A549 (cell line): ENCODE measurements at regions not wholly inside any gene's neighbourhood (a gene's known extent, or its start where the extent isn't known, plus 50 kb on each side); places are given as distances from the start of the nearest gene placed in this dataset.

Source experiments
- ATAC-seq, 2 experiments: fragments of 200-7000 bp in 1 of 2; fragments of >200 bp in 1 of 2; cut with Nextera tagmentation in 1 of 2; cut with Tn5 transposase in 1 of 2; 3 replicates each; pipeline versions ENCODE4 v1.8.0 to v1.9.1; 2018 to 2020; ENCODE audit warnings: mild to moderate bottlenecking in 1 of 2, moderate library complexity in 1 of 2
- CTCF ChIA-PET: fragments of 300-600 bp; sonication (Branson Sonifier 250); formaldehyde crosslinking; extraction: SDS; loops from one replicate; lab custom pipeline; 2021; ENCODE audit warnings: antibody characterized with exemption, inconsistent platforms; lab: Yijun Ruan, JAX
- POLR2A ChIA-PET: fragments of 350-600 bp; formaldehyde crosslinking; extraction: SDS; loops from one replicate; lab custom pipeline; 2021; ENCODE audit warnings: antibody characterized with exemption, inconsistent platforms; lab: Yijun Ruan, JAX
- DNase-seq, 2 experiments: peaks; one replicate each; pipeline versions ENCODE4 v3.0.0 to v3.0.0-alpha.2; 2011 to 2016; ENCODE audit warnings: low read depth in 1 of 2, low spot score in 1 of 2
- FAIRE-seq: peaks from 2 replicates; lab custom pipeline; 2011; peaks lifted over from hg19 to GRCh38; lab: Jason Lieb, UNC
- H3K27ac ChIP-seq, 2 experiments: fragments of >200 bp; sonication (Bioruptor Twin); formaldehyde crosslinking; 3 replicates each; pipeline ENCODE4 v1.5.1; 2016 to 2017
- H3K4me1 ChIP-seq: fragments of >200 bp; sonication (Bioruptor Twin); formaldehyde crosslinking; 3 replicates; pipeline ENCODE4 v1.6.1; 2016
- H3K4me2 ChIP-seq: fragments of >200 bp; sonication (Bioruptor Twin); formaldehyde crosslinking; 3 replicates; pipeline ENCODE4 v1.6.1; 2016
- H3K4me3 ChIP-seq: fragments of >200 bp; sonication (Bioruptor Twin); formaldehyde crosslinking; 3 replicates; pipeline ENCODE4 v1.5.1; 2016
- H3K9me3 ChIP-seq: fragments of >200 bp; sonication (Bioruptor Twin); formaldehyde crosslinking; 3 replicates; pipeline ENCODE4 v1.6.1; 2016
- EHF ChIP-seq: fragments of 250-450 bp; sonication (Bioruptor Pico); IDR thresholded peaks from 2 replicates; pipeline ENCODE4 v1.5.0; 2020; ENCODE audit warnings: mild to moderate bottlenecking
- FOSB ChIP-seq: fragments of 250-450 bp; sonication (Bioruptor Pico); IDR thresholded peaks from 2 replicates; pipeline ENCODE4 v1.5.0; 2020; ENCODE audit warnings: mild to moderate bottlenecking, moderate library complexity
- FOSL2 ChIP-seq, 2 experiments: fragments of 450-650 bp in 1 of 2; fragments of >200 bp in 1 of 2; sonication (Bioruptor Twin) in 1 of 2; formaldehyde crosslinking; IDR thresholded peaks; 2 replicates each; pipeline versions ENCODE4 v1.5.0 to v1.6.1; 2016 to 2020; ENCODE audit warnings: mild to moderate bottlenecking in 1 of 2, moderate library complexity in 1 of 2
- FOXS1 ChIP-seq: fragments of 250-450 bp; sonication (Bioruptor Pico); IDR thresholded peaks from 2 replicates; pipeline ENCODE4 v1.5.0; 2020; ENCODE audit warnings: mild to moderate bottlenecking, moderate library complexity
- GATA3 ChIP-seq: IDR thresholded peaks from 2 replicates; pipeline ENCODE4 v1.6.1; 2012; ENCODE audit warnings: borderline replicate concordance
- HES2 ChIP-seq: fragments of >200 bp; sonication (Bioruptor Twin); formaldehyde crosslinking; IDR thresholded peaks from 2 replicates; pipeline ENCODE4 v1.6.1; 2016
- HEYL ChIP-seq: fragments of 250-450 bp; sonication (Bioruptor Pico); IDR thresholded peaks from 2 replicates; pipeline ENCODE4 v1.8.0; 2021; ENCODE audit warnings: mild to moderate bottlenecking, moderate library complexity
- HOXB13 ChIP-seq: fragments of 250-450 bp; sonication (Bioruptor Pico); IDR thresholded peaks from 2 replicates; pipeline ENCODE4 v1.5.0; 2020; ENCODE audit warnings: low read depth, mild to moderate bottlenecking, moderate library complexity
- HOXB5 ChIP-seq: fragments of 250-450 bp; sonication (Bioruptor Pico); IDR thresholded peaks from 2 replicates; pipeline ENCODE4 v1.5.0; 2020; ENCODE audit warnings: mild to moderate bottlenecking, moderate library complexity
- JUN ChIP-seq, 2 experiments: fragments of >200 bp; sonication (Bioruptor Twin); formaldehyde crosslinking; IDR thresholded peaks; 2 replicates in 1 of 2; 3 replicates in 1 of 2; pipeline ENCODE4 v1.6.1; 2016 to 2017
- KDM5A ChIP-seq: fragments of 200-600 bp; sonication (generic); IDR thresholded peaks from 2 replicates; pipeline ENCODE4 v1.6.1; 2016; ENCODE audit warnings: antibody characterized with exemption, mild to moderate bottlenecking
- MAFK ChIP-seq: fragments of 450-650 bp; IDR thresholded peaks from 2 replicates; pipeline ENCODE4 v1.6.1; 2014; ENCODE audit not compliant: partially characterized antibody
- MAX ChIP-seq: IDR thresholded peaks from 2 replicates; pipeline ENCODE4 v1.6.1; 2012
- MYC ChIP-seq: IDR thresholded peaks from 2 replicates; pipeline ENCODE4 v1.6.1; 2012; ENCODE audit warnings: mild to moderate bottlenecking, inconsistent platforms, low read length, improper control_type of control experiment, borderline replicate concordance
- NPAS2 ChIP-seq: fragments of 250-450 bp; sonication (Bioruptor Pico); IDR thresholded peaks from 2 replicates; pipeline ENCODE4 v1.8.0; 2022; ENCODE audit warnings: mild to moderate bottlenecking, moderate library complexity, borderline replicate concordance
- NR3C1 ChIP-seq: fragments of >200 bp; sonication (Bioruptor Twin); formaldehyde crosslinking; IDR thresholded peaks from 3 replicates; pipeline ENCODE4 v1.6.1; 2017
- SMC3 ChIP-seq: fragments of >200 bp; sonication (Bioruptor Twin); formaldehyde crosslinking; IDR thresholded peaks from 3 replicates; pipeline ENCODE4 v1.6.1; 2018; ENCODE audit warnings: inconsistent platforms
- TFCP2L1 ChIP-seq: fragments of 250-450 bp; sonication (Bioruptor Pico); IDR thresholded peaks from 2 replicates; pipeline ENCODE4 v1.5.0; 2021; ENCODE audit warnings: mild to moderate bottlenecking
- TP53 ChIP-seq: fragments of 250-450 bp; sonication (Bioruptor Pico); IDR thresholded peaks from 2 replicates; pipeline ENCODE4 v1.5.0; 2021; ENCODE audit warnings: mild to moderate bottlenecking, moderate library complexity
- USF2 ChIP-seq: fragments of 450-650 bp; IDR thresholded peaks from 2 replicates; pipeline ENCODE4 v1.6.1; 2014; ENCODE audit warnings: antibody characterized with exemption
- ZFP36 ChIP-seq: fragments of 450-650 bp; IDR thresholded peaks from 2 replicates; pipeline ENCODE4 v1.6.1; 2014; ENCODE audit warnings: borderline replicate concordance; ENCODE audit not compliant: partially characterized antibody
- WGBS: methylation state at CpG from one replicate; pipeline ENCODE4 v1.1.6; 2017; ENCODE audit errors: missing lambda C conversion rate; 5-methylcytosine and 5-hydroxymethylcytosine counted together
- TF ChIP-seq, protein P1 (sequence below): fragments of 150-350 bp; IDR thresholded peaks from 2 replicates; pipeline ENCODE4 v1.6.1; 2014; ENCODE audit warnings: low read depth, mild to moderate bottlenecking, low read length
- TF ChIP-seq, protein P2 (sequence below): IDR thresholded peaks from 2 replicates; pipeline ENCODE4 v1.6.1; 2012; ENCODE audit warnings: low read depth, borderline replicate concordance
- TF ChIP-seq, protein P3 (sequence below): fragments of 250-450 bp; sonication (Bioruptor Pico); IDR thresholded peaks from 2 replicates; pipeline ENCODE4 v1.5.0; 2021; ENCODE audit warnings: mild to moderate bottlenecking, moderate library complexity, borderline replicate concordance
- TF ChIP-seq, protein P4 (sequence below): fragments of 250-450 bp; sonication (Bioruptor Pico); IDR thresholded peaks from 2 replicates; pipeline ENCODE4 v1.5.0; 2020; ENCODE audit warnings: low read depth, mild to moderate bottlenecking, moderate library complexity
- TF ChIP-seq, protein P5 (sequence below): fragments of >200 bp; sonication (Bioruptor Twin); formaldehyde crosslinking; IDR thresholded peaks from 3 replicates; pipeline ENCODE4 v1.6.1; 2016

- TF ChIP-seq, protein P1, sequence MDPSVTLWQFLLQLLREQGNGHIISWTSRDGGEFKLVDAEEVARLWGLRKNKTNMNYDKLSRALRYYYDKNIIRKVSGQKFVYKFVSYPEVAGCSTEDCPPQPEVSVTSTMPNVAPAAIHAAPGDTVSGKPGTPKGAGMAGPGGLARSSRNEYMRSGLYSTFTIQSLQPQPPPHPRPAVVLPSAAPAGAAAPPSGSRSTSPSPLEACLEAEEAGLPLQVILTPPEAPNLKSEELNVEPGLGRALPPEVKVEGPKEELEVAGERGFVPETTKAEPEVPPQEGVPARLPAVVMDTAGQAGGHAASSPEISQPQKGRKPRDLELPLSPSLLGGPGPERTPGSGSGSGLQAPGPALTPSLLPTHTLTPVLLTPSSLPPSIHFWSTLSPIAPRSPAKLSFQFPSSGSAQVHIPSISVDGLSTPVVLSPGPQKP = no peak
- TF ChIP-seq GATA3 (no peak), HES2 (no peak), NPAS2 (CRISPR knock-in tag) (no peak), ZFP36 (no peak), HOXB5 (CRISPR knock-in tag) (no peak)
- TF ChIP-seq, protein P2, sequence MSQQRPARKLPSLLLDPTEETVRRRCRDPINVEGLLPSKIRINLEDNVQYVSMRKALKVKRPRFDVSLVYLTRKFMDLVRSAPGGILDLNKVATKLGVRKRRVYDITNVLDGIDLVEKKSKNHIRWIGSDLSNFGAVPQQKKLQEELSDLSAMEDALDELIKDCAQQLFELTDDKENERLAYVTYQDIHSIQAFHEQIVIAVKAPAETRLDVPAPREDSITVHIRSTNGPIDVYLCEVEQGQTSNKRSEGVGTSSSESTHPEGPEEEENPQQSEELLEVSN = no peak
- FAIRE-seq (no peak), DNase-seq (no peak), ATAC-seq (no peak)
- POLR2A ChIA-PET = no interaction called here
- H3K4me3 ChIP-seq = no peak overlapping the region
- no peak overlapping the region for H3K27ac ChIP-seq
- no peaks in the 10 kb centered on the region for H3K9me3 ChIP-seq
- 9% methylated on average over 5 of the region's 5 CpGs for WGBS
- H3K4me2 ChIP-seq = no peak overlapping the region
- CTCF ChIA-PET = no interaction called here
- H3K4me1 ChIP-seq = no peaks in the 10 kb centered on the region
These were observed 157.4 kb upstream of the CHORDC1 start for GRCh38 chr11:90380206-90380605.

GRCh38 chr11:90373971-90374370 is 151.1 kb upstream of the CHORDC1 start:
- FAIRE-seq = no peak
- POLR2A ChIA-PET = no interaction called here
- 6% methylated on average over 2 of the region's 2 CpGs for WGBS

GRCh38 chr11:90364527-90364926 is 141.7 kb upstream of the CHORDC1 start:
- WGBS = 1% methylated on average over 2 of the region's 2 CpGs
- TF ChIP-seq HOXB13 (CRISPR knock-in tag) (no peak), KDM5A (no peak), TFCP2L1 (no peak), MYC (no peak), TP53 (CRISPR knock-in tag) (no peak), USF2 (no peak), NR3C1 (no peak), FOSL2 (IDR thresholded peaks at IDR 0.05) (no peak), FOSL2 (CRISPR knock-in tag; IDR thresholded peaks at IDR 0.05) (no peak), FOXS1 (CRISPR knock-in tag) (no peak), HEYL (CRISPR knock-in tag) (no peak), MAFK (no peak), MAX (no peak), EHF (CRISPR knock-in tag) (no peak), SMC3 (no peak)
- TF ChIP-seq, protein P3, sequence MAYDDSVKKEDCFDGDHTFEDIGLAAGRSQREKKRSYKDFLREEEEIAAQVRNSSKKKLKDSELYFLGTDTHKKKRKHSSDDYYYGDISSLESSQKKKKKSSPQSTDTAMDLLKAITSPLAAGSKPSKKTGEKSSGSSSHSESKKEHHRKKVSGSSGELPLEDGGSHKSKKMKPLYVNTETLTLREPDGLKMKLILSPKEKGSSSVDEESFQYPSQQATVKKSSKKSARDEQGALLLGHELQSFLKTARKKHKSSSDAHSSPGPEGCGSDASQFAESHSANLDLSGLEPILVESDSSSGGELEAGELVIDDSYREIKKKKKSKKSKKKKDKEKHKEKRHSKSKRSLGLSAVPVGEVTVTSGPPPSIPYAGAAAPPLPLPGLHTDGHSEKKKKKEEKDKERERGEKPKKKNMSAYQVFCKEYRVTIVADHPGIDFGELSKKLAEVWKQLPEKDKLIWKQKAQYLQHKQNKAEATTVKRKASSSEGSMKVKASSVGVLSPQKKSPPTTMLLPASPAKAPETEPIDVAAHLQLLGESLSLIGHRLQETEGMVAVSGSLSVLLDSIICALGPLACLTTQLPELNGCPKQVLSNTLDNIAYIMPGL (CRISPR knock-in tag) = no peak
- TF ChIP-seq, protein P4, sequence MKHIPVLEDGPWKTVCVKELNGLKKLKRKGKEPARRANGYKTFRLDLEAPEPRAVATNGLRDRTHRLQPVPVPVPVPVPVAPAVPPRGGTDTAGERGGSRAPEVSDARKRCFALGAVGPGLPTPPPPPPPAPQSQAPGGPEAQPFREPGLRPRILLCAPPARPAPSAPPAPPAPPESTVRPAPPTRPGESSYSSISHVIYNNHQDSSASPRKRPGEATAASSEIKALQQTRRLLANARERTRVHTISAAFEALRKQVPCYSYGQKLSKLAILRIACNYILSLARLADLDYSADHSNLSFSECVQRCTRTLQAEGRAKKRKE (CRISPR knock-in tag) = no peak
- TF ChIP-seq, protein P1 = no peak
- TF ChIP-seq, all 56 proteins: peak for 0
- Histone ChIP-seq H3K4me3 (no peak overlapping the region), H3K4me1 (no peaks in the 10 kb centered on the region), H3K27ac (no peak overlapping the region), H3K9me3 (no peaks in the 10 kb centered on the region), H3K4me2 (no peak overlapping the region)
- no peak for DNase-seq
- CTCF ChIA-PET = no interaction called here
- no peak for ATAC-seq
- no peak for FAIRE-seq
- POLR2A ChIA-PET = no interaction called here

More at GRCh38 chr11:90373971-90374370, 151.1 kb upstream of the CHORDC1 start:
- Histone ChIP-seq H3K4me3 (no peak overlapping the region), H3K4me2 (no peak overlapping the region), H3K27ac (no peak overlapping the region), H3K4me1 (no peaks in the 10 kb centered on the region), H3K9me3 (no peaks in the 10 kb centered on the region)
- DNase-seq (no peak), ATAC-seq (no peak)
- CTCF ChIA-PET = no interaction called here
- no peak for TF ChIP-seq HOXB5 (CRISPR knock-in tag)
- no peak for TF ChIP-seq FOXS1 (CRISPR knock-in tag)
- TF ChIP-seq FOSB (CRISPR knock-in tag) = no peak
- no peak for TF ChIP-seq JUN (IDR thresholded peaks at IDR 0.05)
- TF ChIP-seq, protein P5, sequence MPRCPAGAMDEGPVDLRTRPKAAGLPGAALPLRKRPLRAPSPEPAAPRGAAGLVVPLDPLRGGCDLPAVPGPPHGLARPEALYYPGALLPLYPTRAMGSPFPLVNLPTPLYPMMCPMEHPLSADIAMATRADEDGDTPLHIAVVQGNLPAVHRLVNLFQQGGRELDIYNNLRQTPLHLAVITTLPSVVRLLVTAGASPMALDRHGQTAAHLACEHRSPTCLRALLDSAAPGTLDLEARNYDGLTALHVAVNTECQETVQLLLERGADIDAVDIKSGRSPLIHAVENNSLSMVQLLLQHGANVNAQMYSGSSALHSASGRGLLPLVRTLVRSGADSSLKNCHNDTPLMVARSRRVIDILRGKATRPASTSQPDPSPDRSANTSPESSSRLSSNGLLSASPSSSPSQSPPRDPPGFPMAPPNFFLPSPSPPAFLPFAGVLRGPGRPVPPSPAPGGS = no peak
